ENCODE measurements at regions not wholly inside any gene's neighbourhood (a gene's known extent, or its start where the extent isn't known, plus 50 kb on each side); places are given as distances from the start of the nearest gene placed in this dataset.

DNA sequence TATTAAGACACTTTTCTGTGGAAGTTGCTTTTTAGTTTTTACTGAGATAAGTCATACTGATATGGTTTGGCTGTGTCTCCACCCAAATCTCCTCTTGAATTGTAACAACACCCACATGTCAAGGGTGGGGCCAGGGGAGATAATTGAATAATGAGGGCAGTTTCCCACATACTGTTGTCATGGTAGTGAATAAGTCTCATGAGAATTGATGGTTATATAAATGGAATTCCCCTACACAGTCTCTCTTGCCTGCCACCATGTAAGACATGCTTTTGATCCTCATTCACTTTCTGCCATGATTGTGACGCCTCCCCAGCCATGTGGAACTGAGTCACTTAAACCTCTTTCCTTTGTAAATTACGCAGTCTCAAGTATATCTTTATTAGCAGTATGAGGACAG, 1340.4 kb downstream of the SLITRK5 start:
- DNase-seq (ENCODE audit: low spot score): no peak
- 64% methylated on average over 2 of the region's 2 CpGs for WGBS
- TF ChIP-seq, protein P1, sequence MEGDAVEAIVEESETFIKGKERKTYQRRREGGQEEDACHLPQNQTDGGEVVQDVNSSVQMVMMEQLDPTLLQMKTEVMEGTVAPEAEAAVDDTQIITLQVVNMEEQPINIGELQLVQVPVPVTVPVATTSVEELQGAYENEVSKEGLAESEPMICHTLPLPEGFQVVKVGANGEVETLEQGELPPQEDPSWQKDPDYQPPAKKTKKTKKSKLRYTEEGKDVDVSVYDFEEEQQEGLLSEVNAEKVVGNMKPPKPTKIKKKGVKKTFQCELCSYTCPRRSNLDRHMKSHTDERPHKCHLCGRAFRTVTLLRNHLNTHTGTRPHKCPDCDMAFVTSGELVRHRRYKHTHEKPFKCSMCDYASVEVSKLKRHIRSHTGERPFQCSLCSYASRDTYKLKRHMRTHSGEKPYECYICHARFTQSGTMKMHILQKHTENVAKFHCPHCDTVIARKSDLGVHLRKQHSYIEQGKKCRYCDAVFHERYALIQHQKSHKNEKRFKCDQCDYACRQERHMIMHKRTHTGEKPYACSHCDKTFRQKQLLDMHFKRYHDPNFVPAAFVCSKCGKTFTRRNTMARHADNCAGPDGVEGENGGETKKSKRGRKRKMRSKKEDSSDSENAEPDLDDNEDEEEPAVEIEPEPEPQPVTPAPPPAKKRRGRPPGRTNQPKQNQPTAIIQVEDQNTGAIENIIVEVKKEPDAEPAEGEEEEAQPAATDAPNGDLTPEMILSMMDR (IDR thresholded peaks at IDR 0.05; ENCODE audit: low read depth, low read length, missing input control): no peak
- TF ChIP-seq MAX (IDR thresholded peaks at IDR 0.05): no peak
- no peak for TF ChIP-seq GABPA (IDR thresholded peaks at IDR 0.05 in 1 of 2, conservative IDR thresholded peaks at IDR 0.05 in 1 of 2)
- TF ChIP-seq HNF4G (IDR thresholded peaks at IDR 0.05): no peak
- TF ChIP-seq TAF1 (conservative IDR thresholded peaks at IDR 0.05): no peak
- TF ChIP-seq JUND (IDR thresholded peaks at IDR 0.05): no peak
- TF ChIP-seq NR2F2 (IDR thresholded peaks at IDR 0.05): no peak
- no peak for TF ChIP-seq REST (IDR thresholded peaks at IDR 0.05)
- no peak for TF ChIP-seq ZBTB33 (IDR thresholded peaks at IDR 0.05)
- TF ChIP-seq FOXA1 (IDR thresholded peaks at IDR 0.05): no peak
- TF ChIP-seq, protein P2, sequence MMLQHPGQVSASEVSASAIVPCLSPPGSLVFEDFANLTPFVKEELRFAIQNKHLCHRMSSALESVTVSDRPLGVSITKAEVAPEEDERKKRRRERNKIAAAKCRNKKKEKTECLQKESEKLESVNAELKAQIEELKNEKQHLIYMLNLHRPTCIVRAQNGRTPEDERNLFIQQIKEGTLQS (IDR thresholded peaks at IDR 0.05): no peak
- no peak for TF ChIP-seq EGR1 (IDR thresholded peaks at IDR 0.05; ENCODE audit: low read depth in 2 of 2)
- TF ChIP-seq RAD21 (IDR thresholded peaks at IDR 0.05): no peak
- no peak for TF ChIP-seq YY1 (IDR thresholded peaks at IDR 0.05)
- no peak for TF ChIP-seq HNF4A (conservative IDR thresholded peaks at IDR 0.05)
- TF ChIP-seq SP1 (IDR thresholded peaks at IDR 0.05): no peak
- no peak for TF ChIP-seq FOXA2 (IDR thresholded peaks at IDR 0.05)
- TF ChIP-seq RXRA (IDR thresholded peaks at IDR 0.05): no peak

More for the DNA sequence above, 1340.4 kb downstream of the SLITRK5 start:
- Histone ChIP-seq H3K27ac (ENCODE audit: low read depth in 1 of 2, low read length in 2 of 2) (no peak overlapping the region), H3K4me3 (ENCODE audit: low read depth in 1 of 3, low read length in 3 of 3) (no peak overlapping the region), H3K4me1 (ENCODE audit: control insufficient read depth in 4 of 4, insufficient read depth in 4 of 4, low read length in 3 of 4) (no peaks in the 10 kb centered on the region), H3K36me3 (ENCODE audit: control insufficient read depth in 4 of 4, insufficient read depth in 3 of 4, low read depth in 1 of 4, low read length in 3 of 4) (no peaks in the 10 kb centered on the region), H3K9ac (ENCODE audit: low read depth in 1 of 2, low read length in 2 of 2) (no peak overlapping the region), H3K9me3 (ENCODE audit: control insufficient read depth in 4 of 4, low read length in 3 of 4) (no peaks in the 10 kb centered on the region), H3K27me3 (ENCODE audit: control insufficient read depth in 4 of 4, insufficient read depth in 4 of 4, low read length in 3 of 4) (no peaks in the 10 kb centered on the region)

Data from liver (tissue), 8 donors.